ENCODE measurements at regions not wholly inside any gene's neighbourhood (a gene's known extent, or its start where the extent isn't known, plus 50 kb on each side); places are given as distances from the start of the nearest gene placed in this dataset.

DNA sequence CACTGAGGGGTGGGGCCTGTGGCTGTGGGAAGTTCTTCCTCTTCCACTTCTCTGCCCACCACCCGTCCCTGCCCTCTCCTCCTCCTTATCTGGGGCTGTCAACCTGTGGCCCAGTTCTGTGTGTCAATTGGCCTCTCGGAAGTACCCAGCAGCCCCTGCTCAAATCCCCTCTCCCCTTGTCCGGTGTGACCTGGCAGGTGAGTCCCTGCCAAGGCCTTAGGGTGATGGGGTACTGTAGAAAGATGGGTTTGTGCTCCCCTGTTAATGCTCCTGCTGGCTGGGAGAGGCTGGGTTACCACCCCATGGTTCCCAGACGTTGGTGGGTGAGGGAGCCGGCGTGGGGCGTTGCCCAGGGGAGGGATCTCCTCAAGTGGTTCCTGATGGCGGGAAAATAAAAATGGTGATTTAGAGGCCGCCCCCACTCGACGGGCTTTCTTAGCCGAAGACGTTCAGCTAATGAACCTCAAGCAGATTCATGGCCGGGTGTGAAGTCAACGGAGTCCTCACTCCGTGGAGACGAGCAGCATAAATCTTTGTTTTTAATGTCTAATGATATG, 141.2 kb downstream of the URI1 start:
- TF ChIP-seq, protein P1, sequence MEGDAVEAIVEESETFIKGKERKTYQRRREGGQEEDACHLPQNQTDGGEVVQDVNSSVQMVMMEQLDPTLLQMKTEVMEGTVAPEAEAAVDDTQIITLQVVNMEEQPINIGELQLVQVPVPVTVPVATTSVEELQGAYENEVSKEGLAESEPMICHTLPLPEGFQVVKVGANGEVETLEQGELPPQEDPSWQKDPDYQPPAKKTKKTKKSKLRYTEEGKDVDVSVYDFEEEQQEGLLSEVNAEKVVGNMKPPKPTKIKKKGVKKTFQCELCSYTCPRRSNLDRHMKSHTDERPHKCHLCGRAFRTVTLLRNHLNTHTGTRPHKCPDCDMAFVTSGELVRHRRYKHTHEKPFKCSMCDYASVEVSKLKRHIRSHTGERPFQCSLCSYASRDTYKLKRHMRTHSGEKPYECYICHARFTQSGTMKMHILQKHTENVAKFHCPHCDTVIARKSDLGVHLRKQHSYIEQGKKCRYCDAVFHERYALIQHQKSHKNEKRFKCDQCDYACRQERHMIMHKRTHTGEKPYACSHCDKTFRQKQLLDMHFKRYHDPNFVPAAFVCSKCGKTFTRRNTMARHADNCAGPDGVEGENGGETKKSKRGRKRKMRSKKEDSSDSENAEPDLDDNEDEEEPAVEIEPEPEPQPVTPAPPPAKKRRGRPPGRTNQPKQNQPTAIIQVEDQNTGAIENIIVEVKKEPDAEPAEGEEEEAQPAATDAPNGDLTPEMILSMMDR (IDR thresholded peaks at IDR 0.05; ENCODE audit: poor library complexity) = no peak
- TF ChIP-seq EZH2 (IDR thresholded peaks at IDR 0.05; ENCODE audit: borderline replicate concordance) (no peak), EZH2phosphoT487 (IDR thresholded peaks at IDR 0.05; ENCODE audit: low read depth, severe bottlenecking, unreplicated experiment) (no peak)
